IPS DF 4.7 (cell line): ENCODE measurements at regions not wholly inside any gene's neighbourhood (a gene's known extent, or its start where the extent isn't known, plus 50 kb on each side); places are given as distances from the start of the nearest gene placed in this dataset.
"Not testable (repeated sequence)": the region's sequence is repeated elsewhere in the genome, so short reads cannot be mapped to it uniquely, and the experiment has no call there.

Experiments used
- DNase-seq: peaks from one replicate; pipeline ENCODE4 v3.0.0-alpha.2; 2013; ENCODE audit warnings: low spot score; ENCODE audit errors: extremely low read depth

- DNase-seq: no peak
Measured at GRCh38 chr7:115793958-115794702, 236.4 kb downstream of the TFEC start.

DNA sequence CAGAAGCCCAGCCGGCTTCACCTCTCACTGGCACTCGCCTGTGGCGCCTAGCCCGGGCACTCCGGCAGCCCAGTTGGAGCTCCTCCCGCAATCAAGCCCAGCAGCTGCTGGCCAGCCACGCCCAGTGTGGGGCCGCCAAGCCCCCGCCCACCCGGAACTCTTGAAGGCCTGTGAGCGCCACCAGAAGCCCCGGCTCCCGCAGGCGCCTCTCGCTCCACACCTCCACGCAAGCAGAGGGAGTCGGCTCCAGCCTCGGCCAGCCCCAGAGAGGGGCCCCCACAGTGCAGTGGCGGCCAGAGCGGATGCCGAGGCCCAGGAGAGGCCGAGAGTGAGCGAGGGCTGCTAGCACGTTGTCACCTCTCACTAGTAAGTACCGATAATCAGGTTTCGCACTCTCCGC, 240.7 kb downstream of the TFEC start:
- no peak for DNase-seq

- DNase-seq: not testable (repeated sequence)
Measured at GRCh38 chr7:115789473-115789872, 241.1 kb downstream of the TFEC start.

- no peak for DNase-seq
Measured at GRCh38 chr7:115782696-115783490, 247.7 kb downstream of the TFEC start.

GRCh38 chr7:115779561-115779960, 251.0 kb downstream of the TFEC start:
- no peak for DNase-seq

- DNase-seq: no peak
Measured at GRCh38 chr7:115775981-115776380, 254.6 kb downstream of the TFEC start.

- DNase-seq: no peak
Measured at GRCh38 chr7:115763347-115763746, 267.2 kb downstream of the TFEC start.

GRCh38 chr7:115758025-115758424, 272.5 kb downstream of the TFEC start:
- no peak for DNase-seq

DNA sequence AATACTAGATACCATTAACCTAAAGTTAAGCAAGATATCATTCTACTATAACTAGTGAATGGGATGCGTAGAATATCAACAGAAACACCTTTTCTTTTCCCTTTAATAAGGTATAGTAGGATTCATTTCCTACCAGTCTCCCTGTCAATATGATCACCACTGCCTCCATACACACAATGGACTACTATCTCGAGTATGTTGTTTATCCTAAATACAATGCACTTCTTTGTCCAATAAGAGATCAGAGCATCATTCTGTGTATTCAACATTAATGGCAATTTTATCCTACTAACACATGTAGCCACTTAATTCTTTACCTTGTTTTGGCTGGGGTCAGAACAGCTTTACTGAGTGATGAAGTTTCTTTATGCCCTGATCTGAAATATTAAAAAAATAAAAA, 276.3 kb downstream of the TFEC start:
- no peak for DNase-seq

GRCh38 chr7:115749924-115750323, 280.6 kb downstream of the TFEC start:
- DNase-seq: no peak

DNA sequence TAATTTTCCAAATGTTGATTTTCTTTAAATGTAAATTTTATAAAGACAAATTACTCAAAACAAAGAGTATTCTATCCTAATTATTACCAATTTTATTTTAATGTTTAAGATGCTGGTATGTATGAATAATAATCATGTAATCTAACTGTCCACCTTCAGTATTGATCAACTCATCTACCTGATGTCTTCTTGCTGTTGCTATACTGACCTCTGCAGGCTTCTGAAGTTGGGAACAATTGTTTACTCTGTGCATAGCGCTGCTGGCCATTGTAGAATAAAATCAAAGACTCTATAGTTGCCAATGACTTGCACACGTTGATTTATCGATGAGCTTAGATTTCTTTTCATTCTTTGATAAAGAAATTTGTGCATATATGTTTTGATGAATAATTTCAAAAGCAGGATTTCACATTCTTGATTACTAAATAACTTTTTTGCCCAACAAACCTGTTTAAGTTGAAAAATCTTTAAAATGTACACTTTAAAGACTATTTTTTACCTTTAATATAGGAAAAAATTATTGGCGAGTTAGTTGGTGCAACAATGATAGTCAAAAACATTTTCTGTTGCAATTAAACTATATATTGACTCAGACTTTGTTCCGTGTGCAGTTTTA, 282.3 kb downstream of the TFEC start:
- DNase-seq: no peak

- no peak for DNase-seq
Measured at GRCh38 chr7:115747174-115747573, 283.4 kb downstream of the TFEC start.

DNA sequence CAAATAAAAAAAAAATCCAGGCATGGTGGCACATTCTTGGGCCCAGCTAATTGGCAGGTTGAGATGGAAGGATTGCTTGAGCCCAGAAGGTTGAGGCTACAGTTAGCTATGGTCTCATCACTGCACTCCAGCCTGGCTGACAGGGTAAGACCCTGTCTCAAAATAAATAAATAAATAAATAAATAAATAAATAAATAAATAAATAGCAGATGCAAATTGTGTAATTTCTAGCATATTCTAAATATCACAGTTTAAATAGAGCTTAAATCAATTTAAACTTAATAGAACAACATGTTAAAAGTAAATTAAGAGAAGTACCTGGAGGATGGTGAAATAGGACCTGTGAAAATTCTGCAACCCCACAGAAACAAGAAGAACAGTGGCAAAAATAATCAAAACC, 290.5 kb downstream of the TFEC start:
- no peak for DNase-seq

DNA sequence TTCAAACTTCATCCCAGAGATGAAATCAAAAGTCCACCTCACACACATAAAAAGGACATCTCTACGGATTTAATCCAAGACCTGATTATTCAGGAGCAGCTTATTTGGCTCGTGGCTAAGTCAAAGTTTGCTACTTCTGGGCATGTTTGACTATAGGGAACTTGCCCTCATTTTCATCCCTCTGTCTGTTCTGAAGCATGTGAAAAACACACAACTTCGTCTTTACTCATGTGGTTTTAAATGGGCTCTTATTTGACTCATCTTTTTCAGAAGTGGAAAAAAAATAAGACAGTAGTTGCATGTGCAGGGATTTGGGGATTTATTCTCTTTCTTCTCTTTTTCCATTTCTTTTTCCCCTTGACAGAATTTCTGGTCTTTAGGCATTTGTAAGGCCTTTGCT, 295.9 kb downstream of the TFEC start:
- DNase-seq: no peak

DNA sequence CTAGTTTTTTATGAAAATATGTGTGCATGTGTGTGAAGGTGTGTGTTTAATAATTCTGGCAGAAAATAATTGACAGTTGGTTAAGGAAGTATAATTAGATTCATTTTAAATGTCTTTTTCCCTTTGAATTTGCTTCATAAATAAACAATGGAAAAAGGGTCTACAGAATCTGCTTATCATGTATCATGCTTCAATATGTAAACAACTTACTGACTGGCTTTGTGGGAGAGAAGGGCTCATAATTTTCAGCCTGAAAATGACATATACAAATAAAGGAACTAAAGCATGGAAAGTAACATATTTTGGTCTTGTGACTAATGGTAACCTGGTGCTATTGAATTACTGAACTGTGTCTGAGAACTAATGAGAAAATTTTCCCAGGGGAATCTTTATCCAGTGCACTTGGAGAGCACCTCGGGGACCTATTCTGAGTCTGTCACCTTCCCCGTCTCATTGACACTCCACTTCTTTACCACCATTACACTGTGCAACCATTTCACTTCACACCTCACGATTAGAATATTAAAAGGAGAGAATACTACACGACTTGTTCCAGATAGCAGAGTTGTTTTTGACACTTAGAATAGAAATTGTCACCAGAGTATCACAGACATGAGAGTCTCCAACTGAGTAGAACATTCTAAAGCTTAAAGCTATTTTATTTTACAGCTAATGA, 298.6 kb downstream of the TFEC start:
- no peak for DNase-seq

- no peak for DNase-seq
Measured at GRCh38 chr7:115728518-115728917, 302.0 kb downstream of the TFEC start.

DNA sequence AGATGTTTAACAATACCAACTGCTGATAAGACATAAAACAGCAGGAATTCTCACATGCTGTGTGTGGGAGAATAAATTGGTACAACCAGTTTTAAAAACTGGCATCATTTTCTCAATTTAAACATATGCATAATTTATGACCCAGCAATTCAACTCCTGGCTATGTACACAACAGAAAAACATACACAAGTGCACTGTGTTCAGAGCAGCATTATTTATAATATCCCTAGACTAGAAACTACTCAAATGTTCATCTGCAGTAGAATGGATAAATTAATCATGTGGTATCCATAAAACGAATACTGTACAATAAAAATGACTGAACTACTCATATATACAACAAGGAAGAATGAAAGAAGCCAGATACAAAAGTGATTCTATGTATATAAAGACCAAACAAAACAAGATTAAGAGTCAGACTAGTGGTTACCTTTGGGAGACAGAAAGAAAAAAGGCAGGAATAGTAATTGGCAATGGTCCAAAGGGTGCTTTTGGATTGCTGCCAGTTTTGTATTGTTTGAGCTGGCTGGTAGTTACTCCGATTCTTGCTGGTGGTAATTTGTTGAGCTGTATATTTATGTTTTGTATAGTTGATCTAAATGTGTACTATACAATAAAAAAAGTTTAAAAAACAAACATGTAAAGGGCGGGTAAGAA, 306.0 kb downstream of the TFEC start:
- DNase-seq: no peak

GRCh38 chr7:115722302-115722977, 308.1 kb downstream of the TFEC start:
- DNase-seq: no peak

DNA sequence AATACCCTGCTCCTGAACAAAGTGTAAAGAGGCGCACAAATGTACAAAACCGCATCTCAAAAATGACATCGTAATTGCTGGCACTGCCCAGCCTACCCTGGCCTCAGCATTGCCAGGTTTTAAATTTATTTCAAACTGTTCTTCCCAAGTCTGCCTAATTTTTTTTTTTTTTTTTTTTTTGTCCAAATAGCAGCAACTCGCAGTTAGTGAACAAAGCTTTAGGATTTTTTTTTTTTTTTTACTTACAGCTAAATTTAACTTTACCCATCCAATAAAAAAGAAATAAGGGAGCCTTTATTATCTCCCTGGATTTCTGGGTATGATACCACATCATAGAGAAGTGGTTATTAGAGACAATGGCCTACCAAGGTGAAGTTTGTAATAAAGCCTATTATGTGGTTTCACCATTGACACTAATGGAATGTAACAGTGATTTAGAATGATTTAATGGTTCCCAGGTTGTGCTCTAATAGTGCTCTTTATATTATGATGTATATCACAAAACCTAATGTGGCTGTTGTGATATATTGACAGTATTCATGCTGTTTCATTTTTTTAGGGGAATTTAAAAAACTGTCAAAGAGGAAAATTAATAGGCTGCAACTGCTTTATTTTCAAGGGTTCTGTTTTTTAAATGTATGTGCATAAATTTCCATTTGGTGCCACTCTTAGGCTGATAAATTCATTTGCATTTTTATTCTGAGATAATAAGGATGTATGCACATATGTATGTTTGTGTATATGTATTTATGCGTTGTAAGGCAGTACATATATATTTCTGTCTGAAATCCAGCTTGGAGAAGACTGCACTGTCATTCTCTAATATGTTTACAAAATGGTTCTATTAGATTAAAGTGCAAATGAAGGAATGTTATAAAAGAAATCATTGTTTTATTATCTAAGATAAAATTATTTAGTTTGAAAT, 309.0 kb downstream of the TFEC start:
- no peak for DNase-seq

DNA sequence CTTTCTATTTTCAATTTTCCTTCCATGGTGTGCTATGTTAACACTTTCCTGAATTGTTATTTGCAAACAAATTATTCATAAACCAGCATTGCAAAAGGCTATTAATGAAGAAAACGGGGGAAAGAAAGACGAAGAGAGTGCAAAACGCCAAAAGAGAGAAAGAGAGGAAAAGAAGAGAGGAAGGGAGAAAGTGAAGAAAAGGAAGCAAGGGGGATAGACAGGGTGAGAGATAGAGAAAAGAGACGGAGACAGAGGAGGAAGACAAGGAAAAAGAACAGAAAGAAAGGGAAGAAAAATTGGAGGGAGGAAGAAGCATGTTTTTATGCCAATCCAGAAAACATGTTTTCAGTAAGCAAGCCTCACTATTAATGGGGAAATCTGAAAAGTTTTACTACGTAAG, 310.6 kb downstream of the TFEC start:
- no peak for DNase-seq
